ENCODE measurements at regions not wholly inside any gene's neighbourhood (a gene's known extent, or its start where the extent isn't known, plus 50 kb on each side); places are given as distances from the start of the nearest gene placed in this dataset.

DNA sequence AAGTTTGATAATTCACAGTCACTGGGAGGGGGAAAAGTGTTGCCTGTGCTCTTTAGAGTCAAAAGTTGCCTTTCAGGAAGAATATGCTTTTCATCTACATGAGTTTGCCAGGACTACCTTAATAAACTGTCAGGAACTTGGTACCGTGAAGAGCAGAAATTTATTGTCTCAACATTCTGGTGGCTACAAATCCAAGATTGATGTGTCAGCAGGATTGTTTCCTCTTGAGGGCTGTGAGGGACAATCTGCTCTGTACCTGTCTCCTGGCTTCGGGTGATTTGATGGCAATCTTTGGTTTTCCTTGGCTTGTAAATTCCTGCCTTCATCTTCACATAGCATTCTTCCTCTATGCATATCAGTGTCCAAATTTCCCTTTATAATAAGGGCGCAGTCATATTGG is 277.2 kb downstream of the PDGFC start:
- H3K27ac ChIP-seq (ENCODE audit: insufficient read depth, low read length): no peak overlapping the region
- H3K4me1 ChIP-seq (ENCODE audit: control insufficient read depth, insufficient read depth, low read length): no peaks in the 10 kb centered on the region
- H3K4me3 ChIP-seq (ENCODE audit: insufficient read depth, low read depth, low read length): no peak overlapping the region
- TF ChIP-seq USF2 (IDR thresholded peaks at IDR 0.05; ENCODE audit: low read depth, low read length): no peak
- peak; percentile 71 for TF ChIP-seq MAFK (IDR thresholded peaks at IDR 0.05; ENCODE audit: low read depth, low read length)
- no peak overlapping the region for H2BK20ac ChIP-seq (ENCODE audit: low read depth, low read length)
- no peak overlapping the region for H4K8ac ChIP-seq (ENCODE audit: low read depth in 2 of 2, low read length in 2 of 2)
- no peak overlapping the region for H3K56ac ChIP-seq (ENCODE audit: extremely low read depth, insufficient read depth, low read length)
- H3K9me3 ChIP-seq (ENCODE audit: control insufficient read depth, insufficient read depth, low read length): no peaks in the 10 kb centered on the region
- no peaks in the 10 kb centered on the region for H3K27me3 ChIP-seq (ENCODE audit: control insufficient read depth, insufficient read depth, low read length)
- in situ Hi-C loops (cut with MboI; ENCODE audit: low sequenced_read_pairs): no loop called here
- BruUV-seq (replicated peaks): no TSS peak
- H2AFZ ChIP-seq (replicated peaks; ENCODE audit: low read length, poor library complexity): no peak overlapping the region
- no peaks in the 10 kb centered on the region for H4K20me1 ChIP-seq (ENCODE audit: insufficient read depth, low read length)
- H3K9me1 ChIP-seq (ENCODE audit: insufficient read depth, low read length): no peaks in the 10 kb centered on the region
- 100% methylated on average over 1 of the region's 3 CpGs; no CpG with 5 or more reads in 1 of the 2 experiments for WGBS, 2 experiments (ENCODE audit: extremely low coverage in 2 of 2, insufficient read length in 1 of 2)
- no peak overlapping the region for H3K4me2 ChIP-seq (ENCODE audit: low read depth, low read length)
- H4K5ac ChIP-seq (ENCODE audit: low read depth, low read length): no peak overlapping the region
- H2BK15ac ChIP-seq (ENCODE audit: low read depth, low read length): no peak overlapping the region
- ChIA-PET POLR2A (ENCODE audit: unreplicated experiment) (no interaction called here), CTCF (interaction anchor here (1.1 kb wide), 1 partner anchor 9 kb away, joined by 3 read pairs; no protein-coding TSS in a partner anchor)
- H2AK5ac ChIP-seq (ENCODE audit: low read depth, low read length): no peak overlapping the region
- H2BK5ac ChIP-seq (ENCODE audit: low read depth, low read length, poor library complexity, severe bottlenecking): no peak overlapping the region
- H3K4ac ChIP-seq (ENCODE audit: low read depth, low read length): no peak overlapping the region
- H3K79me1 ChIP-seq (ENCODE audit: low read depth in 1 of 2, low read length in 2 of 2): no peaks in the 10 kb centered on the region
- H2AK9ac ChIP-seq (replicated peaks; ENCODE audit: low read depth, low read length, poor library complexity): no peak overlapping the region
- intact Hi-C loops (cut with micrococcal nuclease): no loop called here
- no peak overlapping the region for H3K23ac ChIP-seq (ENCODE audit: low read depth, low read length)
- dilution Hi-C loops (cut with HindIII; ENCODE audit: low sequenced_read_pairs, unreplicated experiment): no loop called here
- no peak overlapping the region for H3K18ac ChIP-seq (ENCODE audit: low read depth, low read length)
- no peak overlapping the region for H3K14ac ChIP-seq (replicated peaks; ENCODE audit: low read depth, low read length)
- no peak overlapping the region for H4K91ac ChIP-seq (ENCODE audit: insufficient read depth, low read depth, low read length)
- H2BK120ac ChIP-seq (ENCODE audit: low read depth, low read length): no peak overlapping the region
- H3K9ac ChIP-seq (ENCODE audit: low read depth, low read length): no peak overlapping the region
- H3K36me3 ChIP-seq (ENCODE audit: control insufficient read depth, insufficient read depth, low read length): no peaks in the 10 kb centered on the region
- ATAC-seq (ENCODE audit: low read depth) (no peak), DNase-seq (no peak)
